PC-9 (cell line): ENCODE measurements at regions not wholly inside any gene's neighbourhood (a gene's known extent, or its start where the extent isn't known, plus 50 kb on each side); places are given as distances from the start of the nearest gene placed in this dataset.

ENCODE experiments used
- BruUV-seq: library from RNA; stranded (reverse); fragments of 400-500 nt; replicated peaks from 2 replicates; lab custom pipeline; 2021; lab: Mats Ljungman, UMichigan
- CTCF ChIA-PET: fragments of 300-600 bp; sonication (Branson Sonifier 250); formaldehyde crosslinking; loops from one replicate; lab custom pipeline; 2022; ENCODE audit warnings: antibody characterized with exemption; lab: Charles Lee
- POLR2A ChIA-PET: fragments of 300-600 bp; sonication (Branson Sonifier 250); formaldehyde crosslinking; loops from one replicate; lab custom pipeline; 2022; ENCODE audit warnings: antibody characterized with exemption; ENCODE audit not compliant: unreplicated experiment; lab: Charles Lee
- DNase-seq, 2 experiments: peaks; one replicate each; pipeline versions ENCODE4 v3.0.0 to v3.0.0-alpha.2; 2015 to 2022; ENCODE audit warnings: mixed read lengths in 1 of 2
- H2AFZ ChIP-seq: fragments of 200-600 bp; sonication (generic); 2 replicates; pipeline ENCODE4 v1.8.1; 2017; ENCODE audit warnings: antibody characterized with exemption
- H3F3A ChIP-seq: fragments of 200-600 bp; sonication (generic); 2 replicates; pipeline ENCODE4 v1.8.1; 2017; ENCODE audit warnings: antibody characterized with exemption, mild to moderate bottlenecking, low read depth; ENCODE audit not compliant: insufficient read depth
- H3K27ac ChIP-seq: fragments of 200-600 bp; sonication (generic); 2 replicates; pipeline ENCODE4 v1.6.1; 2016; ENCODE audit warnings: mixed run types
- H3K27me3 ChIP-seq: fragments of 200-600 bp; sonication (generic); 2 replicates; pipeline ENCODE4 v1.6.1; 2016; ENCODE audit warnings: low read depth, mixed run types; ENCODE audit not compliant: insufficient read depth
- H3K36me3 ChIP-seq: fragments of 200-600 bp; sonication (generic); 2 replicates; pipeline ENCODE4 v1.6.1; 2016; ENCODE audit warnings: low read depth, mixed run types
- H3K4me1 ChIP-seq: fragments of 200-600 bp; sonication (generic); replicated peaks from 2 replicates; pipeline ENCODE4 v1.6.1; 2016; ENCODE audit warnings: mixed run types; ENCODE audit not compliant: insufficient read depth
- H3K4me2 ChIP-seq: fragments of 200-600 bp; sonication (generic); 2 replicates; pipeline ENCODE4 v1.6.1; 2017; ENCODE audit warnings: mixed run types
- H3K4me3 ChIP-seq: fragments of 200-600 bp; sonication (generic); 2 replicates; pipeline ENCODE4 v1.6.1; 2016; ENCODE audit warnings: mixed run types
- H3K79me2 ChIP-seq: fragments of 200-600 bp; sonication (generic); 2 replicates; pipeline ENCODE4 v1.6.1; 2017; ENCODE audit warnings: low read depth, mixed run types
- H3K9me2 ChIP-seq: fragments of 200-600 bp; sonication (generic); 2 replicates; pipeline ENCODE4 v1.8.1; 2017; ENCODE audit warnings: mild to moderate bottlenecking; ENCODE audit not compliant: insufficient read depth
- H3K9me3 ChIP-seq: fragments of 200-600 bp; sonication (generic); 2 replicates; pipeline ENCODE4 v1.8.1; 2016; ENCODE audit warnings: low read depth; ENCODE audit not compliant: insufficient read depth
- H4K20me1 ChIP-seq: fragments of 200-600 bp; sonication (generic); 2 replicates; pipeline ENCODE4 v1.8.1; 2017; ENCODE audit not compliant: insufficient read depth
- CTCF ChIP-seq: fragments of 200-600 bp; sonication (generic); conservative IDR thresholded peaks from 2 replicates; pipeline ENCODE4 v1.6.1; 2017; ENCODE audit warnings: mixed run types, antibody characterized with exemption, mild to moderate bottlenecking, moderate library complexity
- EZH2 ChIP-seq: fragments of 200-600 bp; sonication (generic); IDR thresholded peaks from 2 replicates; pipeline ENCODE4 v1.8.0; 2017; ENCODE audit warnings: antibody characterized with exemption, low read depth
- intact Hi-C: fragments of 100-400 bp; cut with micrococcal nuclease; formaldehyde crosslinking; loops from one replicate; pipeline ENCODE4 v1.10.0; 2022; ENCODE audit not compliant: unreplicated experiment

- intact Hi-C loops, result loop anchor here (5.0 kb wide), 3 partner anchors 55 to 860 kb away; no protein-coding TSS in a partner anchor
- peaks cover 15% of the 10 kb centered on the region for H3K9me3 ChIP-seq
- H3K27ac ChIP-seq, result no peak overlapping the region
- H3K36me3 ChIP-seq, result no peaks in the 10 kb centered on the region
- BruUV-seq, result no TSS peak
- H3K79me2 ChIP-seq, result no peaks in the 10 kb centered on the region
- H3K27me3 ChIP-seq, result peaks cover 91% of the 10 kb centered on the region
- DNase-seq, result no peak
- no peak for TF ChIP-seq CTCF
- TF ChIP-seq EZH2, result no peak
- H3K4me2 ChIP-seq, result no peak overlapping the region
- ChIA-PET POLR2A (no interaction called here), CTCF (no interaction called here)
- H2AFZ ChIP-seq, result no peak overlapping the region
- no peak overlapping the region for H3K4me3 ChIP-seq
- no peaks in the 10 kb centered on the region for H3F3A ChIP-seq
- no peaks in the 10 kb centered on the region for H3K4me1 ChIP-seq
- no peaks in the 10 kb centered on the region; the same call in 1 of the 2 replicates for H4K20me1 ChIP-seq
- H3K9me2 ChIP-seq, result no peaks in the 10 kb centered on the region
Measured at GRCh38 chr5:6822068-6822467, 108.8 kb downstream of the TENT4A start.

DNA sequence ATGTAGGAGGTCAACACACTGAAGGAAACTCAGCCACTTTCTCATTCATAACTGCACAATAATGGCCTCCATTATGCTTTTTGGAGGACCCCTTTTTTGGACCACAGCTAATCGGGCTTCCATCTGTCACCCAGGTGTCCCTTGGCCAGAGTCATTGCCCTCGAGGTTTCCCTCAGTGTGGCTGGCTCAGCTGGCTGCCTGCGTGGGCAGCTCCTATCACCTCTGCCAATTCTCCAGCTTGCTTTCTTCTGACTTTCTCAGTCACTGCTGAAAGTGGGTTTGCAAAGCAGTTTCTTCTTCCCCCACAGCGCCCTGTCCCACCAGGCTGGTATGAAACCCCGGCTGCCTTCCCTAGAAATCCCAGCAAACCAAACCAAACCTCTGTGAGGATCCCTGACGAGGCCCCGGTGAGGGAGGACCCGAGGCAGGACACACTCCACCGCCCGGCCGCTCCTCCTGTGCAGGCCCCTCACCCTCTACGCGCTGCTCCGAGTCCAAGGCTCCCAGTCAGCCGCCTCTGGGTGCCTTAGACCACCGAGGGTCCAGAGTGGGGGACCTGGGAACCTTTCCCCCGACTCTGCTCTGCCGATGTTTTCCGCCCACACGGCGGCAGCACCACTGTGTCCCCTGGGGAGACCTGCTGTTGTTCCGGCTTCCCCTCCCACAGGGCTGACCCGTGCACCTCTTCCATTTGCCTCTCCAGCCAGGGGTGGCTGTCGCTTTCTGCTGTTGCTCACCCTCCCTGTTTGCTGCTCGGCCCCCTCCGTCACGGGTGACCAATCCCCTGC lies 109.5 kb downstream of the TENT4A start:
- Histone ChIP-seq H3K27ac (no peak overlapping the region), H4K20me1 (no peaks in the 10 kb centered on the region; the same call in 1 of the 2 replicates), H3K4me1 (no peaks in the 10 kb centered on the region), H3K9me2 (no peaks in the 10 kb centered on the region), H3K27me3 (peaks cover 98% of the 10 kb centered on the region), H3K4me2 (no peak overlapping the region), H3F3A (no peaks in the 10 kb centered on the region), H3K79me2 (no peaks in the 10 kb centered on the region), H3K4me3 (no peak overlapping the region), H3K9me3 (peaks cover 15% of the 10 kb centered on the region), H3K36me3 (no peaks in the 10 kb centered on the region), H2AFZ (no peak overlapping the region)
- TF ChIP-seq CTCF (no peak), EZH2 (no peak)
- no TSS peak for BruUV-seq
- intact Hi-C loops, result loop anchor here (5.0 kb wide), 3 partner anchors 55 to 860 kb away; no protein-coding TSS in a partner anchor
- ChIA-PET CTCF (no interaction called here), POLR2A (no interaction called here)
- no peak for DNase-seq

DNA sequence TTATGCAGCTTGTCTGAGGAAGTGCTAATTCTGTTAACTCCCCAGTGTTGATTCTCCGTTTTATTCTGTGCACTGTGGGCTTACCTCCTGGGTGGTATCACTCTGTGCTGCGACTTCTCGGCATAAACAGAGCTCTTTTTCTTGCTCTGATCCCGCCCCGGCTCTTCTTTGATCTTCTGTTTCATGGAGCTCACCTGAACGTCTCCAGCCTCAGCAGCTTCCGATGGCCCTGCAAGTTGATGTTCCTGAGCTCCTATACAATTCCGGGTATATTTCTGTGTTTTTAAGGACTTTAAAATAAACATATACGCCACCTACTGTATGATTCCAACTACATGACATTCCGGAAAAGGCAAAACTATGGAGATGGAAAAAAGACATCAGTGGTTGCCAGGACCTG lies 110.8 kb downstream of the TENT4A start:
- Histone ChIP-seq H3K9me3 (peaks cover 15% of the 10 kb centered on the region), H3K4me1 (no peaks in the 10 kb centered on the region), H3K27me3 (peaks cover 96% of the 10 kb centered on the region), H3K9me2 (no peaks in the 10 kb centered on the region), H3K4me2 (no peak overlapping the region), H3K27ac (no peak overlapping the region), H4K20me1 (no peaks in the 10 kb centered on the region; the same call in 1 of the 2 replicates), H3F3A (no peaks in the 10 kb centered on the region), H3K4me3 (no peak overlapping the region), H3K79me2 (no peaks in the 10 kb centered on the region), H3K36me3 (no peaks in the 10 kb centered on the region), H2AFZ (no peak overlapping the region)
- intact Hi-C loops, result loop anchor here (5.0 kb wide), 3 partner anchors 57 to 858 kb away; no protein-coding TSS in a partner anchor
- DNase-seq, result no peak
- TF ChIP-seq EZH2, result no peak
- no peak; the same call in 1 of the 2 replicates for TF ChIP-seq CTCF
- BruUV-seq, result no TSS peak
- ChIA-PET POLR2A (no interaction called here), CTCF (no interaction called here)
